ENCODE measurements at regions not wholly inside any gene's neighbourhood (a gene's known extent, or its start where the extent isn't known, plus 50 kb on each side); places are given as distances from the start of the nearest gene placed in this dataset.

- TF ChIP-seq POLR2AphosphoS5 (IDR thresholded peaks at IDR 0.05) (no peak), CTCF (IDR thresholded peaks at IDR 0.05) (no peak), EP300 (IDR thresholded peaks at IDR 0.05) (no peak)
Observed at GRCh38 chr6:19549109-19549508, 288.1 kb upstream of the ID4 start.
